Smooth muscle cell (in vitro differentiated cells): ENCODE measurements at regions not wholly inside any gene's neighbourhood (a gene's known extent, or its start where the extent isn't known, plus 50 kb on each side); places are given as distances from the start of the nearest gene placed in this dataset.

Source experiments
- DNase-seq: peaks from one replicate; lab custom pipeline; 2025; ENCODE audit not compliant: unreplicated experiment; lab: John Stamatoyannopoulos, UW
- H2AFZ ChIP-seq: fragments of 200-600 bp; sonication (generic); 2 replicates; pipeline ENCODE4 v1.6.0; 2016; ENCODE audit warnings: antibody characterized with exemption, low read depth, mild to moderate bottlenecking
- H3F3A ChIP-seq: fragments of 200-600 bp; sonication (generic); 2 replicates; pipeline ENCODE4 v1.6.0; 2017; ENCODE audit warnings: antibody characterized with exemption, low read depth
- H3K27ac ChIP-seq: fragments of 200-600 bp; sonication (generic); 2 replicates; pipeline ENCODE4 v1.5.1; 2016; ENCODE audit warnings: low read depth, mild to moderate bottlenecking
- H3K27me3 ChIP-seq: fragments of 200-600 bp; sonication (generic); 2 replicates; pipeline ENCODE4 v1.6.1; 2016; ENCODE audit warnings: low read depth, mild to moderate bottlenecking
- H3K36me3 ChIP-seq: fragments of 200-600 bp; sonication (generic); 2 replicates; pipeline ENCODE4 v1.5.1; 2016; ENCODE audit warnings: low read depth
- H3K4me1 ChIP-seq: fragments of 200-600 bp; sonication (generic); 2 replicates; pipeline ENCODE4 v1.5.1; 2016; ENCODE audit warnings: low read depth
- H3K4me2 ChIP-seq: fragments of 200-600 bp; sonication (generic); 2 replicates; pipeline ENCODE4 v1.6.0; 2016; ENCODE audit warnings: mild to moderate bottlenecking
- H3K4me3 ChIP-seq: fragments of 200-600 bp; sonication (generic); 2 replicates; pipeline ENCODE4 v1.5.1; 2016; ENCODE audit warnings: mild to moderate bottlenecking
- H3K79me2 ChIP-seq: fragments of 200-600 bp; sonication (generic); 2 replicates; pipeline ENCODE4 v1.6.0; 2016; ENCODE audit warnings: low read depth, mild to moderate bottlenecking
- H3K9ac ChIP-seq: fragments of 200-600 bp; sonication (generic); 2 replicates; pipeline ENCODE4 v1.6.0; 2016; ENCODE audit warnings: low read depth
- H3K9me3 ChIP-seq: fragments of 200-600 bp; sonication (generic); replicated peaks from 2 replicates; pipeline ENCODE4 v1.5.1; 2016; ENCODE audit warnings: low read depth
- H4K20me1 ChIP-seq: fragments of 200-600 bp; sonication (generic); 2 replicates; pipeline ENCODE4 v1.6.0; 2016; ENCODE audit warnings: low read depth
- CTCF ChIP-seq: fragments of 200-600 bp; sonication (generic); IDR thresholded peaks from 2 replicates; pipeline ENCODE4 v1.5.1; 2017; ENCODE audit warnings: borderline replicate concordance, mild to moderate bottlenecking, antibody characterized with exemption; ENCODE audit not compliant: insufficient read depth, poor library complexity, severe bottlenecking
- whole genome bisulfite sequencing: methylation state at CpG from one replicate; pipeline ENCODE4 v1.1.7; 2016; ENCODE audit warnings: low lambda C conversion rate; 5-methylcytosine and 5-hydroxymethylcytosine counted together

- Histone ChIP-seq H3K79me2 (no peaks in the 10 kb centered on the region), H3K36me3 (no peaks in the 10 kb centered on the region), H3K4me3 (no peak overlapping the region), H3K4me2 (no peak overlapping the region), H3K9ac (no peak overlapping the region), H3K27ac (no peak overlapping the region), H2AFZ (no peak overlapping the region), H3K27me3 (no peaks in the 10 kb centered on the region), H3K9me3 (no peaks in the 10 kb centered on the region), H4K20me1 (no peaks in the 10 kb centered on the region), H3F3A (no peaks in the 10 kb centered on the region), H3K4me1 (no peaks in the 10 kb centered on the region)
- 82% methylated on average over 6 of the region's 6 CpGs for WGBS
- DNase-seq: no peak
- no peak for TF ChIP-seq CTCF
These were observed 750.5 kb downstream of the FRK start for GRCh38 chr6:115310156-115310555.

DNA sequence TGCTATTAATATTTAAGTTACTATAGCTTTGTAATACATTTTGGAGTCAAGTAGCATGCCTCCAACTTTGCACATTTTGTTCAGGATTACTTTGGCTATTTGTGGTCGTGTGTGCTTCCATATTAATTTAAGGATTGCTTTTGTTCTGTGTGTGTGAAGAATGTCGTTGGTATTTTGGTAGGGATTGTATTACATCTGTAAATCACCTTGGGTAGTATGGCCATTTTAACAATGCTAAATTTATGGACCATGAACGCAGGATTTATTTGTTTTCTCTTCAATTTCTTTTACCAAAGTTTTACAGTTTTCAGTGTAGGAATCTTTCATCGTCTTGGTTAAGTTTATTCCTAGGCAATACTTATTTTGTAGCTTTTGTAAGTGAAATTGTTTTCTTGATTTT, 758.0 kb downstream of the FRK start:
- Histone ChIP-seq H3K4me2 (no peak overlapping the region), H3K27me3 (no peaks in the 10 kb centered on the region), H3K4me1 (no peaks in the 10 kb centered on the region), H3K9me3 (no peaks in the 10 kb centered on the region), H4K20me1 (no peaks in the 10 kb centered on the region), H3K4me3 (no peak overlapping the region), H2AFZ (no peak overlapping the region), H3F3A (no peaks in the 10 kb centered on the region), H3K79me2 (no peaks in the 10 kb centered on the region), H3K9ac (no peak overlapping the region), H3K36me3 (no peaks in the 10 kb centered on the region), H3K27ac (no peak overlapping the region)
- TF ChIP-seq CTCF: no peak
- 87% methylated on average over 4 of the region's 4 CpGs for WGBS
- no peak for DNase-seq

- DNase-seq: no peak
- no peaks in the 10 kb centered on the region for H3K4me1 ChIP-seq
- no peaks in the 10 kb centered on the region for H3K9me3 ChIP-seq
- no peaks in the 10 kb centered on the region for H4K20me1 ChIP-seq
- H3K4me2 ChIP-seq: no peak overlapping the region
- WGBS: 90% methylated on average over 4 of the region's 4 CpGs
- H3K36me3 ChIP-seq: no peaks in the 10 kb centered on the region
- no peaks in the 10 kb centered on the region for H3K79me2 ChIP-seq
- no peak overlapping the region for H2AFZ ChIP-seq
- H3K4me3 ChIP-seq: no peak overlapping the region
- no peaks in the 10 kb centered on the region for H3F3A ChIP-seq
- H3K27ac ChIP-seq: no peak overlapping the region
- TF ChIP-seq CTCF: no peak
- H3K9ac ChIP-seq: no peak overlapping the region
- no peaks in the 10 kb centered on the region for H3K27me3 ChIP-seq
These were observed 773.2 kb downstream of the FRK start for GRCh38 chr6:115287467-115287866.

DNA sequence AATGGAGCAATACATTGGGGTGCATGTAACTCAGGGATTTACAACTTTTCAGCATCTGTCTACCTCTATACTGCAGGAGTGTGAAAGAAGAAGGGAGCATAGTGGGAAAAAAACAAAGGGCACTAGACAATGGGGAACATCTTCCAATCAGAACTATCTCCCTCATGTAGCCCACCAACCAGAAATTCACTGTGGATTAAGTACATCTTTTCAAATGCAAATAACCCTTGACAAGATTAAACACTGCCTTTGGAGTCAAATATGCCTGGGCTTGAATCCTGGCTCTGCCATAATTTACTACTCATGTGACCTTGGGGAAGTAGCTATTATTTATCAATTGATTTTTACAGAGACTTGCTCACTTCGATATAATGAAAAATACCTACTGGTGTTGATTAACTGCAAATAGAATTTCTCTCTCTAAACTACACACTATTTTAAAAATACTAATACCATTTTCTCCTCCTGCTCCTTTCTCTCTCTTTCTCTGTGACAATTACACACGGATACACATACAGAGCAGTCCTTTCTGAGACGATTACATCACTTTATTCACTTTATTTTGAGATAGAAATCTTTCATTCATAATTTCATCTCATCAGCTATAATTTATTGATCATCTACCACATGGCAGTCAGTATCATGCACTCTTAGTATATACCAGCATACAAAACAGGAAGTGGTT, 783.7 kb downstream of the FRK start:
- Histone ChIP-seq H3K27me3 (no peaks in the 10 kb centered on the region), H3K27ac (no peak overlapping the region), H3F3A (no peaks in the 10 kb centered on the region), H3K79me2 (no peaks in the 10 kb centered on the region), H3K9me3 (no peaks in the 10 kb centered on the region), H3K4me3 (no peak overlapping the region), H3K36me3 (no peaks in the 10 kb centered on the region), H3K4me1 (no peaks in the 10 kb centered on the region), H3K9ac (no peak overlapping the region), H4K20me1 (no peaks in the 10 kb centered on the region), H2AFZ (no peak overlapping the region), H3K4me2 (no peak overlapping the region)
- TF ChIP-seq CTCF: no peak
- 85% methylated on average over 3 of the region's 3 CpGs for WGBS
- DNase-seq: no peak
